Adrenal gland (tissue), 9 donors: ENCODE measurements at regions not wholly inside any gene's neighbourhood (a gene's known extent, or its start where the extent isn't known, plus 50 kb on each side); places are given as distances from the start of the nearest gene placed in this dataset.

Experiments
- DNase-seq, 7 donors: peaks; one replicate each; pipeline ENCODE4 v3.0.0-alpha.2; 2019 to 2020
- H3K27ac ChIP-seq, 5 donors: fragments of 200-600 bp; sonication (generic) in 4 of 5; 1 replicate in 3 of 5; 2 replicates in 2 of 5; pipeline versions ENCODE4 v1.5.1 to v1.8.0; 2016 to 2020; ENCODE audit warnings: mild to moderate bottlenecking in 1 of 5
- H3K27me3 ChIP-seq: fragments of 200-600 bp; 2 replicates; pipeline ENCODE4 v1.8.0; 2021
- H3K36me3 ChIP-seq, 2 donors: fragments of 200-600 bp; replicated peaks in 1 of 2; 1 replicate in 1 of 2; 2 replicates in 1 of 2; pipeline versions ENCODE4 v1.5.1 to v1.8.0; 2018 to 2022
- H3K4me1 ChIP-seq, 2 donors: fragments of 200-600 bp; replicated peaks in 1 of 2; 1 replicate in 1 of 2; 2 replicates in 1 of 2; pipeline versions ENCODE4 v1.5.1 to v1.8.0; 2018 to 2021
- H3K4me3 ChIP-seq, 4 donors: fragments of 200-600 bp; sonication (generic) in 3 of 4; one replicate each; pipeline ENCODE4 v1.5.1; 2016 to 2018
- H3K9me3 ChIP-seq, 3 donors: fragments of 200-600 bp; sonication (generic) in 1 of 3; replicated peaks in 1 of 3; 1 replicate in 2 of 3; 2 replicates in 1 of 3; pipeline versions ENCODE4 v1.5.1 to v1.8.0; 2016 to 2021
- POLR2A ChIP-seq, 2 donors: fragments of 450-650 bp; IDR thresholded peaks; one replicate each; pipeline ENCODE4 v1.6.1; 2017; ENCODE audit warnings: antibody characterized with exemption in 2 of 2, mild to moderate bottlenecking in 2 of 2, moderate library complexity in 1 of 2
- WGBS, 4 donors: extraction: QIAGEN DNeasy Blood & Tissue Kit in 2 of 4; methylation state at CpG; one replicate each; pipeline versions ENCODE4 v1.1.5 to v1.1.7; 2013 to 2017; 5-methylcytosine and 5-hydroxymethylcytosine counted together
- intact Hi-C, 2 donors: fragments of 100-400 bp; cut with DNase I; formaldehyde crosslinking; loops; one replicate each; pipeline versions ENCODE4 v1.14.1 to v1.15.0; 2022 to 2023
- TF ChIP-seq, protein P1 (sequence below), 6 experiments: fragments of 450-650 bp in 4 of 6; fragments of 200-600 bp in 2 of 6; sonication (generic) in 1 of 6; IDR thresholded peaks; 1 replicate in 5 of 6; 2 replicates in 1 of 6; pipeline versions ENCODE4 v1.5.1 to v1.8.0; 2016 to 2021; ENCODE audit warnings: antibody characterized with exemption in 6 of 6, mild to moderate bottlenecking in 2 of 6, moderate library complexity in 1 of 6
- donor health status: healthy with polysubstance abuse.
- donor health status: Bipolar disorder and iron deficiency.
- donor health status: DM: yes; HTN: yes; CAD: no.
- donor health status: DM: no; HTN: no; CAD: no.
- donor health status: DM: no; HTN: no; CAD: no.

DNA sequence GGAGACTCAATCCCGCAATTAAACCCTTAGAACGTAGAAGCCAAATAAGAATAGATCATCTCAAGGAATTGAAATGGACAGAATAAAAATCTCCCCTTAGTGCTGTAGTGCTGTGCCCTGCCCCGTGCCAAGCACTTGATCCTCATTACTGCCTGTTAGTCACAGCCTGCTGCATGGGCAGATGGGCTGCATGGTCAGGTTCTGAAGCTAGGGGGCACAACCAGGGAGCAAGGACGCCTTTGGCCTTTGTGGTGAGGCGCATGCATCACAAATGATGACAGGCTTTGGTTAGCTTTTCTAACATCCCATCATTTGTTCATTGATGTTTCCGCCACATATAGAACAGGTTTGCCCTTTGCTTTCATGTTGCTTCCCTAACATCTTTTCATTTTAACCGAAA is 336.3 kb upstream of the ADAMTS9 start:
- no peak overlapping the region for H3K27ac ChIP-seq
- no peak for DNase-seq
- no peaks in the 10 kb centered on the region for H3K9me3 ChIP-seq
- no peak for TF ChIP-seq POLR2A (IDR thresholded peaks at IDR 0.05)
- TF ChIP-seq, protein P1, sequence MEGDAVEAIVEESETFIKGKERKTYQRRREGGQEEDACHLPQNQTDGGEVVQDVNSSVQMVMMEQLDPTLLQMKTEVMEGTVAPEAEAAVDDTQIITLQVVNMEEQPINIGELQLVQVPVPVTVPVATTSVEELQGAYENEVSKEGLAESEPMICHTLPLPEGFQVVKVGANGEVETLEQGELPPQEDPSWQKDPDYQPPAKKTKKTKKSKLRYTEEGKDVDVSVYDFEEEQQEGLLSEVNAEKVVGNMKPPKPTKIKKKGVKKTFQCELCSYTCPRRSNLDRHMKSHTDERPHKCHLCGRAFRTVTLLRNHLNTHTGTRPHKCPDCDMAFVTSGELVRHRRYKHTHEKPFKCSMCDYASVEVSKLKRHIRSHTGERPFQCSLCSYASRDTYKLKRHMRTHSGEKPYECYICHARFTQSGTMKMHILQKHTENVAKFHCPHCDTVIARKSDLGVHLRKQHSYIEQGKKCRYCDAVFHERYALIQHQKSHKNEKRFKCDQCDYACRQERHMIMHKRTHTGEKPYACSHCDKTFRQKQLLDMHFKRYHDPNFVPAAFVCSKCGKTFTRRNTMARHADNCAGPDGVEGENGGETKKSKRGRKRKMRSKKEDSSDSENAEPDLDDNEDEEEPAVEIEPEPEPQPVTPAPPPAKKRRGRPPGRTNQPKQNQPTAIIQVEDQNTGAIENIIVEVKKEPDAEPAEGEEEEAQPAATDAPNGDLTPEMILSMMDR (IDR thresholded peaks at IDR 0.05) = no peak
- intact Hi-C loops = no loop called here
- H3K4me1 ChIP-seq = no peaks in the 10 kb centered on the region
- no peak overlapping the region for H3K4me3 ChIP-seq
- no peaks in the 10 kb centered on the region for H3K27me3 ChIP-seq
- WGBS, 4 donors = 87 to 93% (median 91%) methylated on average over 7 of the region's 7 CpGs
- no peaks in the 10 kb centered on the region for H3K36me3 ChIP-seq

DNA sequence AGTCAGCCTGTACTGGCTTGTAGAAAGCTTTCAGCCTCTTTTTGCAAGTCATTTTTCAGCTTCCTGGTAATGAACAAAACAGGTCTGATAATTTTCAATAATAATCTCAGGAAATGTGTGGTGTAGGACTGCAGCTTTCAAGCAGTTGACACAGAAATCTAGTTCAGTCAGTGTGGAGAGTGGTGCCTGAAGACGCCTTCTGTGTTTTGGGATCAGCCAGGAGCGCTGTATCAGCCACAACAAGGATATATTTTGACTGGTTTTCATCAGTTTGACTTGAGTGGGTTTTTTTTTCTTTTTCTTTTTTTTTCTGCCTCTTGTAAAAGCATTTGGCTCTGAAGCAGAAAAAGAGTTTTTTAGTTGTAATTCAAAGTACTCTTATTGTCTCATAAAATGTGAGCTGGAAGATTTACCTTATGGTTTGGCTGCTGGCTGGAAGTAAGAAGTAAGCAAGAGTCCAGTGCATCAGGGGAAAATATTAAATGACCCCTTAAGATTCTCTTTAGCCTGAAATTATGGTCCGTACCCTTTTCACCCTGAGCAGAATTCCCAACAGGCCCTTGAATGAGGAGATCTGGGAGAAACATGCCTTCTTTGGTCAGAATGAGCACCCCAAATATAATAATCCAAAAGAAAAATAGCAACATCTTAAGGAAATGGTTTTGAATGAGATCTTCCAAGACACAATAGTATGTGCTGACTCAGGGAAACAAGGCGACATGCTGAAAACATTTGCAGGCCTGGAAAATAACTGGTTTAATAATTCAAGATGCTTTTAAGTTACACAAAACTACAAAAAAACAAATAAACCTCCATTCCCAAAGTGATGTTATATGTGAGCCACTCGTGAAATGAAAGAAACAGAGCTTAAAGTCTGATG is 332.7 kb upstream of the ADAMTS9 start:
- H3K27me3 ChIP-seq = no peaks in the 10 kb centered on the region
- DNase-seq = no peak
- WGBS, 4 donors = 71 to 85% (median 78%) methylated on average over 5 of the region's 5 CpGs
- intact Hi-C loops = no loop called here
- no peaks in the 10 kb centered on the region for H3K36me3 ChIP-seq
- H3K4me1 ChIP-seq = no peaks in the 10 kb centered on the region
- TF ChIP-seq, protein P1 (IDR thresholded peaks at IDR 0.05) = no peak
- no peak for TF ChIP-seq POLR2A (IDR thresholded peaks at IDR 0.05)
- no peaks in the 10 kb centered on the region for H3K9me3 ChIP-seq
- no peak overlapping the region for H3K27ac ChIP-seq
- no peak overlapping the region for H3K4me3 ChIP-seq

DNA sequence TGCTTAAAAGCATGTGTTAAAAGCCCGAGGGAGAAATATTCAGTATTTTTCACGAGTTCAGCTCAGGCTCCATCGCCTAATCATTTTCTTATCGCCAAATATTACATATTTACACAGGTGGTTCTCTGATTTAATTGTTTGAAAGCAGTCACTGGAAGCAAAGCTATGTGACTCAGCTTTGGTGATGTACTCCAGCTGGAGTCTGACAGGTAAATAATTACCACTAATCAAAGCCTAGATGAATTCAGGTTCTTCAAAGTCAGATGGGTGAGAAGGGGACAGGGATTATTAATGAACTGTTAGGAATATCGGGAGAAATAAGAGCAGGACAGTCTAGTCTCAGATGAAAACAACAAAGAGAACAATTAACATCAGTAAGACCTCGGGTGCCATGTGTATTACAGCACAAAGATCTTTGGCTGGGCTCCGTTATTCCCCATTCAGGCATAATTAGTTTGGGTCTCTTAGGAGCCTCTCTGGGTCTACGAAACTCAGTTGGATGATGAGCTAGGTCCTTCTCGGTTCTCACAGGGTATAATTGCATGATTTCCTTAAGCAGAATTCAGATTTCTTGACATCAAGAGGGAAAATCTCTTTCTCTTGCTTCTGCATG is 331.7 kb upstream of the ADAMTS9 start:
- DNase-seq = no peak
- H3K27me3 ChIP-seq = no peaks in the 10 kb centered on the region
- H3K36me3 ChIP-seq = no peaks in the 10 kb centered on the region
- no peaks in the 10 kb centered on the region for H3K9me3 ChIP-seq
- 74 to 81% (median 79%) methylated on average over 9 of the region's 9 CpGs for WGBS, 4 donors
- TF ChIP-seq, protein P1 (IDR thresholded peaks at IDR 0.05) = no peak
- TF ChIP-seq POLR2A (IDR thresholded peaks at IDR 0.05) = no peak
- H3K27ac ChIP-seq = no peak overlapping the region
- no peaks in the 10 kb centered on the region for H3K4me1 ChIP-seq
- H3K4me3 ChIP-seq = no peak overlapping the region
- intact Hi-C loops = no loop called here

DNA sequence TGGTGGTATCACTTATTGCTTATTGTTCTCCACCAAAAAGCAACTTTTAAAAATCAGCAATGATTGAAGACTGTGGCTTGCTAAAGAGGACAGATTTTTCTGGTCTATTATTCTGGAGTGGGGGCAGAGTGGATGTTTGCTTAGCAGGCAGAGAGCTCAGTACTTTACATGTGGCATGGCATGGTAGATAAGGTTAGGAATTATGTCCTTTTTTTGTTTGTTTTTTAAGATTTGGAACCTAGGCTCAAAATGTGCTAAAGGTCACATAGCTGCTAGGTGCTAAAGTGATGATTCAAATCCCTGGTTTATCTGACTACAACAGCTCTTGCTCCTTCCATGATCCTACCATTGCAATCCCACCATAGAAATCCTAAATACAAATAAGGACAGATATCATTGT is 331.0 kb upstream of the ADAMTS9 start:
- Histone ChIP-seq H3K4me3 (no peak overlapping the region), H3K27me3 (no peaks in the 10 kb centered on the region), H3K36me3 (no peaks in the 10 kb centered on the region), H3K9me3 (no peaks in the 10 kb centered on the region), H3K27ac (no peak overlapping the region), H3K4me1 (no peaks in the 10 kb centered on the region)
- TF ChIP-seq, protein P1 (IDR thresholded peaks at IDR 0.05) = no peak
- TF ChIP-seq POLR2A (IDR thresholded peaks at IDR 0.05) = no peak
- intact Hi-C loops = no loop called here
- no peak for DNase-seq
